RWPE1 (cell line): ENCODE measurements at regions not wholly inside any gene's neighbourhood (a gene's known extent, or its start where the extent isn't known, plus 50 kb on each side); places are given as distances from the start of the nearest gene placed in this dataset.

Experiments
- CTCF ChIA-PET: fragments of 350-600 bp; sonication (Branson Sonifier 250); formaldehyde crosslinking; extraction: SDS; loops from one replicate; lab custom pipeline; 2021; lab: Yijun Ruan, JAX
- POLR2A ChIA-PET: fragments of 400-600 bp; formaldehyde crosslinking; extraction: SDS; loops from one replicate; lab custom pipeline; 2020; ENCODE audit warnings: antibody characterized with exemption; ENCODE audit not compliant: low non-redundant PET; lab: Yijun Ruan, JAX
- DNase-seq: peaks from one replicate; pipeline ENCODE4 v3.0.0; 2012; ENCODE audit warnings: low spot score
- H3K27ac ChIP-seq: fragments of 450-650 bp; 2 replicates; pipeline ENCODE4 v1.5.1; 2017
- TF ChIP-seq, protein P1 (sequence below): fragments of 450-650 bp; conservative IDR thresholded peaks from 2 replicates; pipeline ENCODE4 v1.5.1; 2017; ENCODE audit warnings: low read depth, mild to moderate bottlenecking

DNA sequence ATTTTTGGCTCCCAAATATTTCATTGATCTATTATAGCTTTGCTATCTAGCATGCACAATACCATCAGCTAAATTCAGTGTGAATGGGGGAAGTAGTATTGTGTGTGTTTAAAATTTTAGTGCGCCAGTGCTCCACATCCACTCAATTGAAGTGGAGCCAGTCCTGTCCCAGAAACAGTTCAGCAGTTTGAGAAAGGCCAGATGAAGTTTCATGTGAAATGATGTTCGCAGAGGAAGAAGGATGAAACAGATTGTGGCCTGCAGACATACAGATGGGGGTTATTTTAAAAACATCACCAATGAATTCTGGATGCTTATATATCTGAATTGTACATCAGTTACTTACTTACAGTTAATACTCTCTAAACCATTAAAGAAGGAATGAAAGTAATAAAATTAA is 129.4 kb downstream of the SPRY2 start:
- no peak for DNase-seq
- TF ChIP-seq, protein P1, sequence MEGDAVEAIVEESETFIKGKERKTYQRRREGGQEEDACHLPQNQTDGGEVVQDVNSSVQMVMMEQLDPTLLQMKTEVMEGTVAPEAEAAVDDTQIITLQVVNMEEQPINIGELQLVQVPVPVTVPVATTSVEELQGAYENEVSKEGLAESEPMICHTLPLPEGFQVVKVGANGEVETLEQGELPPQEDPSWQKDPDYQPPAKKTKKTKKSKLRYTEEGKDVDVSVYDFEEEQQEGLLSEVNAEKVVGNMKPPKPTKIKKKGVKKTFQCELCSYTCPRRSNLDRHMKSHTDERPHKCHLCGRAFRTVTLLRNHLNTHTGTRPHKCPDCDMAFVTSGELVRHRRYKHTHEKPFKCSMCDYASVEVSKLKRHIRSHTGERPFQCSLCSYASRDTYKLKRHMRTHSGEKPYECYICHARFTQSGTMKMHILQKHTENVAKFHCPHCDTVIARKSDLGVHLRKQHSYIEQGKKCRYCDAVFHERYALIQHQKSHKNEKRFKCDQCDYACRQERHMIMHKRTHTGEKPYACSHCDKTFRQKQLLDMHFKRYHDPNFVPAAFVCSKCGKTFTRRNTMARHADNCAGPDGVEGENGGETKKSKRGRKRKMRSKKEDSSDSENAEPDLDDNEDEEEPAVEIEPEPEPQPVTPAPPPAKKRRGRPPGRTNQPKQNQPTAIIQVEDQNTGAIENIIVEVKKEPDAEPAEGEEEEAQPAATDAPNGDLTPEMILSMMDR: no peak
- ChIA-PET CTCF (no interaction called here), POLR2A (no interaction called here)
- no peak overlapping the region for H3K27ac ChIP-seq

DNA sequence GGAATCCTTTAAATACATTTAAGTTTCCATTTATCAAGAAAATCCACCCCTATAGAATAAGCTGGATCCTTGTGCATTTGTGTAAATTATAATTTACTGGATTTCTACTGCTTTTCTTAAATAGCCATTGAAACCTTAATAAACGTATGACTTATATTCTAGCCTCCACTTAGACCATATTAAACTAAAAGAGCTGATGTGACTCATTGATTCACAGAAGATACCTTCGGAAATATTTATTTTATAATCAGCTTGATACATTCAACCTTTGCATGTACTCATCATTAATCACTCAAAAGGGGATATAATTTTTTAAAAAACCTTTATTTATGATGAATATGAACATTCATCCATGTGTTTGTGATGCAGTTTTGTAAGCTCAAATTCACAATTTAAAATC is 136.3 kb downstream of the SPRY2 start:
- no peak for DNase-seq
- ChIA-PET POLR2A (no interaction called here), CTCF (interaction anchor here (0.7 kb wide), 1 partner anchor 235 kb away, joined by 3 read pairs; no protein-coding TSS in a partner anchor)
- TF ChIP-seq, protein P1: no peak
- no peak overlapping the region for H3K27ac ChIP-seq

DNA sequence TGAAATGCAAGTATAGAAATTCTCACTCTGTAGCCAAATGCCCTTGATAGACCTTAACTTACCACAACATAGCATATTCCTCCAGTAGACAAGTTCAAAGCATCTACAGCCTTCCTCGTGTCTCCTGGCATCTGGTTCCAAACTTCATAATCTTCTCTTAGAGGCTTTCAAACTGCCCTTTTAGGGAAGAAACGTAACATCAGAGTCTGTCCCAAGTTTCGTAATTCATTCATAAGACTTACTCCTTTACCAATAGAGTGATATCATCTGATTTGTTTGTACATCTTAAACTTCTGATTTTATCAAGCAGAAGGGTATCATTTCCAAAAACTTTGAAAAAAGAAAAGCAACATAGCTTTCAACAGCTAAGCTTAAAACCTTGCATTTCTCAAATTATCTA is 137.4 kb downstream of the SPRY2 start:
- CTCF ChIA-PET: no interaction called here
- TF ChIP-seq, protein P1: no peak
- no peak overlapping the region for H3K27ac ChIP-seq
- POLR2A ChIA-PET: no interaction called here
- DNase-seq: no peak

DNA sequence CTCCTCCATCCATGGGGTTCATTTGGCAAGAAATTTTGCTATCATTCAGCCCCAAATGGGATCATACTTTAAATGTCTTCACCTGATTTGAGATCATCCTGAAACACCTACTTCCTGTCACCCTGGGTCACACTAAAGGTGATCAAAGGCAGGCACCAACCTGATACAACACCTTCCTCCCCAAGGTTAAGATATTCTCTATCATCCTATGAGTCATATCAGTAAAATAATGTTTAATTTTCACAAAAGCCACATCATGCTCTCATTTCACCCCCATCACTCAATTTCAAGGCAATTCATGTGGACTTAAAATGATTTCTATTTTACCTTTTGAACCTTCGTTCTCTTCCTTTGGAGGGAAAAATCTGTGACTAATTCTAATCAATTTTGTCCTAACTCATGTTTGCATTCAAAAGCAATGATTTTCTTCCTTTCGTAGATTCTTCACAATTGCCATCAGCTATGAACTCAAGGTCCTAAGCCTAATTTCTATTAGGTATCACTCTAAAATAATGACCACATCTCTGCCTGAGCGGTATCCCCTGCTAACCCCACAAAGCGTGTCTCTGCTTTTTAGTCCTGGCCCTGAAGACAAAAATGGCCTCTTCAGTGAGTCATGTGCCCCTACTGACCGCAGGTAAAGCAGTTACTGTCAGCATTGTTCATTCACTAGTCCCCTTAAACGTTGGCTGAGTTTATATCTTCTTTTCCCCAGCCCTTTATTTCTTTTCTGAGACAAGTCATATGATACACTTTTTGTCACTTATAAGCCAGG is 139.0 kb downstream of the SPRY2 start:
- POLR2A ChIA-PET: no interaction called here
- DNase-seq: no peak
- CTCF ChIA-PET: no interaction called here
- TF ChIP-seq, protein P1: no peak
- no peak overlapping the region for H3K27ac ChIP-seq

DNA sequence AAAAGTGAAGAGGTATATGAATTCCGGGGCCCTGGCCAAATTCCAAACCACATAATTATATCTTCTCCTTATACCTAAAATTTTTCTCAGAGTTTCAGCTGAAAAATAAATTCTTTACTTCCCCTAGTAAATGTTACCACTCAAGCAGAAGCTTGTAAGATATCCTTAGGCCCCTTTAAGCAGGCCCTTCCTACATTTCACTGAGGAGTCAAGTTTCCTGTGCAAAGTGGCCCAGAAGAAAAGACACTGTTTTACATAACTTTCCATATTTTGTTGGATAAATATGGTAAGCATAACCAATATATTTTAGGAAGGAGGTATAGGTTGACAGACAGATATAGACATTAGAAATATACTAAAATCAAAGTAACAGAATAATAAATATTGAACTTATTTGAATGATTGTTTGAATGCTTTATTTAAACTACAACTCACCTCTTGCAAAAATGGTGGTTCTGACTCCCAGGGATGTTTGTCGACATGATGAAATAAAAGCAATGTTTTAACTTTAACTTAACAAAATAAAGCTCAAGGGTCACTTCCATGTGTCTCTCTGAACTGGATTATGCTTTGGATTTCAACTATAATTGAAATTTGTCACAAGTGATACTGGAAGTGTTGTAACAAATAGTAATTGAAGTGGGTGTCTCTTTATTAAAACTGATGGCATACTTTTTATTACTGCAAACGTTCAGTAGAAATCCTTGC is 141.2 kb downstream of the SPRY2 start:
- TF ChIP-seq, protein P1: no peak
- no peak overlapping the region for H3K27ac ChIP-seq
- ChIA-PET CTCF (no interaction called here), POLR2A (no interaction called here)
- no peak for DNase-seq

DNA sequence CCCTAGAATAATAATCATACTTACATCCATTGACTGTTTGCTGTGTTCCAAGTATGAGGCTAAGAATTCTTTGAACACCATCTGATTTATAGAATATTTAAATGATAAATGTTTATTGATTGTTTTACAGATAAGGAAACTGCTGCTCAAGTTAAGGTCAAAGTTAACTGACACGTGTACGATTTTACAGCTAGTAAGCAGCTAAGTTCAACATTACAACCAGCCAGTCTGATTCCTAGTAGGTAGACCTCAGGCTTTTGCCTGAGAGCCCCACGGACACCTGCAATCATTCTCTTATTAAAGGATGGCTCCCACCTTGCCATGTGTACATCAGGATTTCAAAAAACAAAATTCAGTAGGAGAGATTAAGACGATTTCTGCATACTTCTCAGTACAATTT is 141.9 kb downstream of the SPRY2 start:
- POLR2A ChIA-PET: no interaction called here

More for the DNA sequence above, 141.9 kb downstream of the SPRY2 start:
- no peak overlapping the region for H3K27ac ChIP-seq
- CTCF ChIA-PET: no interaction called here
- TF ChIP-seq, protein P1: no peak
- no peak for DNase-seq
